Glutamatergic neuron (in vitro differentiated cells): ENCODE measurements at regions not wholly inside any gene's neighbourhood (a gene's known extent, or its start where the extent isn't known, plus 50 kb on each side); places are given as distances from the start of the nearest gene placed in this dataset.
"Not testable (repeated sequence)": the region's sequence is repeated elsewhere in the genome, so short reads cannot be mapped to it uniquely, and the experiment has no call there.

Source experiments
- DNase-seq: peaks from one replicate; pipeline ENCODE4 v3.0.0; 2022
- H3K27ac Mint-ChIP-seq: one replicate; pipeline ENCODE4 v1.8.0; 2020; ENCODE audit warnings: mild to moderate bottlenecking, mixed read lengths, inconsistent platforms; ENCODE audit not compliant: unreplicated experiment
- H3K27me3 Mint-ChIP-seq: one replicate; pipeline ENCODE4 v1.8.0; 2020; ENCODE audit warnings: mild to moderate bottlenecking, moderate library complexity, mixed read lengths, inconsistent platforms; ENCODE audit not compliant: unreplicated experiment
- H3K36me3 Mint-ChIP-seq: one replicate; pipeline ENCODE4 v1.8.0; 2020; ENCODE audit warnings: mild to moderate bottlenecking, mixed read lengths, inconsistent platforms; ENCODE audit not compliant: unreplicated experiment
- H3K4me1 Mint-ChIP-seq: one replicate; pipeline ENCODE4 v1.8.0; 2020; ENCODE audit warnings: mild to moderate bottlenecking, low read depth, mixed read lengths, inconsistent platforms; ENCODE audit not compliant: unreplicated experiment
- H3K4me3 Mint-ChIP-seq: one replicate; pipeline ENCODE4 v1.8.0; 2020; ENCODE audit warnings: mild to moderate bottlenecking, mixed read lengths, inconsistent platforms; ENCODE audit not compliant: unreplicated experiment
- H3K9me3 Mint-ChIP-seq: one replicate; pipeline ENCODE4 v1.8.0; 2020; ENCODE audit warnings: mild to moderate bottlenecking, moderate library complexity, mixed read lengths, inconsistent platforms; ENCODE audit not compliant: unreplicated experiment
- CTCF ChIP-seq: fragments of 200-600 bp; sonication (generic); IDR thresholded peaks from one replicate; pipeline ENCODE4 v1.5.0; 2021; ENCODE audit not compliant: partially characterized antibody, unreplicated experiment

- TF ChIP-seq CTCF = no peak
- Mint-ChIP-seq H3K4me3 (no peak overlapping the region), H3K27ac (no peak overlapping the region), H3K36me3 (no peaks in the 10 kb centered on the region), H3K9me3 (peaks cover 3% of the 10 kb centered on the region), H3K4me1 (no peaks in the 10 kb centered on the region), H3K27me3 (peaks cover 2% of the 10 kb centered on the region)
- no peak for DNase-seq
These were observed 406.0 kb downstream of the PRELID2 start for GRCh38 chr5:145429170-145429569.

GRCh38 chr5:145408048-145408341, 427.1 kb downstream of the PRELID2 start:
- Mint-ChIP-seq H3K4me3 (no peak overlapping the region), H3K4me1 (no peaks in the 10 kb centered on the region), H3K9me3 (peaks cover 3% of the 10 kb centered on the region), H3K27me3 (peaks cover 2% of the 10 kb centered on the region), H3K36me3 (peaks cover 15% of the 10 kb centered on the region), H3K27ac (no peak overlapping the region)
- TF ChIP-seq CTCF = no peak
- no peak for DNase-seq

- no peak overlapping the region for H3K4me3 Mint-ChIP-seq
- peaks cover 2% of the 10 kb centered on the region for H3K27me3 Mint-ChIP-seq
- peaks cover 3% of the 10 kb centered on the region for H3K9me3 Mint-ChIP-seq
- no peak overlapping the region for H3K27ac Mint-ChIP-seq
- no peak for TF ChIP-seq CTCF
- no peak for DNase-seq
- H3K4me1 Mint-ChIP-seq = no peaks in the 10 kb centered on the region
- peaks cover 13% of the 10 kb centered on the region for H3K36me3 Mint-ChIP-seq
These were observed 427.7 kb downstream of the PRELID2 start for GRCh38 chr5:145407300-145408047.

GRCh38 chr5:145403992-145404391, 431.1 kb downstream of the PRELID2 start:
- H3K27me3 Mint-ChIP-seq = no peaks in the 10 kb centered on the region
- TF ChIP-seq CTCF = no peak
- no peaks in the 10 kb centered on the region for H3K4me1 Mint-ChIP-seq
- no peaks in the 10 kb centered on the region for H3K36me3 Mint-ChIP-seq
- no peak overlapping the region for H3K4me3 Mint-ChIP-seq
- DNase-seq = no peak
- no peaks in the 10 kb centered on the region for H3K9me3 Mint-ChIP-seq
- no peak overlapping the region for H3K27ac Mint-ChIP-seq

GRCh38 chr5:145396888-145397287, 438.3 kb downstream of the PRELID2 start:
- DNase-seq = no peak
- Mint-ChIP-seq H3K27ac (no peak overlapping the region), H3K4me1 (no peaks in the 10 kb centered on the region), H3K4me3 (no peak overlapping the region), H3K36me3 (no peaks in the 10 kb centered on the region), H3K27me3 (no peaks in the 10 kb centered on the region), H3K9me3 (no peaks in the 10 kb centered on the region)
- no peak for TF ChIP-seq CTCF

GRCh38 chr5:145395151-145395550, 440.0 kb downstream of the PRELID2 start:
- not testable (repeated sequence) for DNase-seq, H3K36me3 Mint-ChIP-seq, H3K9me3 Mint-ChIP-seq, H3K27ac Mint-ChIP-seq, H3K4me3 Mint-ChIP-seq, H3K4me1 Mint-ChIP-seq, H3K27me3 Mint-ChIP-seq
